ENCODE measurements at regions not wholly inside any gene's neighbourhood (a gene's known extent, or its start where the extent isn't known, plus 50 kb on each side); places are given as distances from the start of the nearest gene placed in this dataset.

DNA sequence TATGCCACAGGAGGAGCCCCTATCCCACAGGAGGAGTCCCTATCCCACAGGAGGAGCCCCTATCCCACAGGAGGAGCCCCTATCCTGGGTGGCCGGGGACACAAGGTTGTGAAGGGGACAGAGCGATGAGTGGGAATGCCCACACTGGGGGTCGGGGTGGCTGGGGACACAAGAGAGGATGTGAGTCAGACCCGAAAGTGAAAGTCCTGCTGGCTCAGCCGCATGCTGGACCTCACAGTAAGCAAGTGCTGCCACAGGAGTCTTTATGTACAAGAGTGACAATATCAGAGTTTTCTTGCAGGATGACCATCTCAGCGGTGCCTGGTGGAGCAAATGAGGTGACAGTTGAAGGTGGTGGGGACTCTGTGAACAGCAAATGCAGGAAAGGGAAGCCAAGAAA lies 93.7 kb downstream of the PSMB1 start:
- peaks cover 4% of the 10 kb centered on the region for H3K4me1 Mint-ChIP-seq
- no peak for TF ChIP-seq POLR2AphosphoS5 (IDR thresholded peaks at IDR 0.05; ENCODE audit: low read depth)
- no peak for TF ChIP-seq ZNF331 (CRISPR knock-in tag; IDR thresholded peaks at IDR 0.05; ENCODE audit: low read depth)
- TF ChIP-seq, protein P1, sequence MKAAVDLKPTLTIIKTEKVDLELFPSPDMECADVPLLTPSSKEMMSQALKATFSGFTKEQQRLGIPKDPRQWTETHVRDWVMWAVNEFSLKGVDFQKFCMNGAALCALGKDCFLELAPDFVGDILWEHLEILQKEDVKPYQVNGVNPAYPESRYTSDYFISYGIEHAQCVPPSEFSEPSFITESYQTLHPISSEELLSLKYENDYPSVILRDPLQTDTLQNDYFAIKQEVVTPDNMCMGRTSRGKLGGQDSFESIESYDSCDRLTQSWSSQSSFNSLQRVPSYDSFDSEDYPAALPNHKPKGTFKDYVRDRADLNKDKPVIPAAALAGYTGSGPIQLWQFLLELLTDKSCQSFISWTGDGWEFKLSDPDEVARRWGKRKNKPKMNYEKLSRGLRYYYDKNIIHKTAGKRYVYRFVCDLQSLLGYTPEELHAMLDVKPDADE (IDR thresholded peaks at IDR 0.05): no peak
- TF ChIP-seq STAT1 (IDR thresholded peaks at IDR 0.05; ENCODE audit: unreplicated experiment): no peak
- no peak for TF ChIP-seq EZH2phosphoT487 (IDR thresholded peaks at IDR 0.05; ENCODE audit: unreplicated experiment)
- no peak for TF ChIP-seq JUNB (IDR thresholded peaks at IDR 0.05; ENCODE audit: unreplicated experiment)
- no peak for TF ChIP-seq CREB1 (CRISPR knock-in tag; IDR thresholded peaks at IDR 0.05; ENCODE audit: low read depth)
- TF ChIP-seq ZNF462 (CRISPR knock-in tag; IDR thresholded peaks at IDR 0.05): no peak
- no peak for TF ChIP-seq EZH2 (IDR thresholded peaks at IDR 0.05; ENCODE audit: low read depth, unreplicated experiment)
- no peak for TF ChIP-seq NANOG (IDR thresholded peaks at IDR 0.05; ENCODE audit: borderline replicate concordance)
- no peak for TF ChIP-seq ZNF114 (CRISPR knock-in tag; IDR thresholded peaks at IDR 0.05)
- TF ChIP-seq CTCF (conservative IDR thresholded peaks at IDR 0.05; ENCODE audit: low read depth in 2 of 2): no peak
- TF ChIP-seq, protein P2, sequence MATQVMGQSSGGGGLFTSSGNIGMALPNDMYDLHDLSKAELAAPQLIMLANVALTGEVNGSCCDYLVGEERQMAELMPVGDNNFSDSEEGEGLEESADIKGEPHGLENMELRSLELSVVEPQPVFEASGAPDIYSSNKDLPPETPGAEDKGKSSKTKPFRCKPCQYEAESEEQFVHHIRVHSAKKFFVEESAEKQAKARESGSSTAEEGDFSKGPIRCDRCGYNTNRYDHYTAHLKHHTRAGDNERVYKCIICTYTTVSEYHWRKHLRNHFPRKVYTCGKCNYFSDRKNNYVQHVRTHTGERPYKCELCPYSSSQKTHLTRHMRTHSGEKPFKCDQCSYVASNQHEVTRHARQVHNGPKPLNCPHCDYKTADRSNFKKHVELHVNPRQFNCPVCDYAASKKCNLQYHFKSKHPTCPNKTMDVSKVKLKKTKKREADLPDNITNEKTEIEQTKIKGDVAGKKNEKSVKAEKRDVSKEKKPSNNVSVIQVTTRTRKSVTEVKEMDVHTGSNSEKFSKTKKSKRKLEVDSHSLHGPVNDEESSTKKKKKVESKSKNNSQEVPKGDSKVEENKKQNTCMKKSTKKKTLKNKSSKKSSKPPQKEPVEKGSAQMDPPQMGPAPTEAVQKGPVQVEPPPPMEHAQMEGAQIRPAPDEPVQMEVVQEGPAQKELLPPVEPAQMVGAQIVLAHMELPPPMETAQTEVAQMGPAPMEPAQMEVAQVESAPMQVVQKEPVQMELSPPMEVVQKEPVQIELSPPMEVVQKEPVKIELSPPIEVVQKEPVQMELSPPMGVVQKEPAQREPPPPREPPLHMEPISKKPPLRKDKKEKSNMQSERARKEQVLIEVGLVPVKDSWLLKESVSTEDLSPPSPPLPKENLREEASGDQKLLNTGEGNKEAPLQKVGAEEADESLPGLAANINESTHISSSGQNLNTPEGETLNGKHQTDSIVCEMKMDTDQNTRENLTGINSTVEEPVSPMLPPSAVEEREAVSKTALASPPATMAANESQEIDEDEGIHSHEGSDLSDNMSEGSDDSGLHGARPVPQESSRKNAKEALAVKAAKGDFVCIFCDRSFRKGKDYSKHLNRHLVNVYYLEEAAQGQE (IDR thresholded peaks at IDR 0.05; ENCODE audit: unreplicated experiment): no peak
- no peaks in the 10 kb centered on the region for H3K36me3 ChIP-seq (ENCODE audit: insufficient read depth)
- H3F3A ChIP-seq (replicated peaks; ENCODE audit: low read depth): no peaks in the 10 kb centered on the region
- H3K4me3 ChIP-seq: no peak overlapping the region
- H3K4me1 ChIP-seq (ENCODE audit: insufficient read depth): no peaks in the 10 kb centered on the region
- H3K79me2 ChIP-seq (replicated peaks; ENCODE audit: insufficient read depth): no peaks in the 10 kb centered on the region
- H3K27ac ChIP-seq (ENCODE audit: low read depth): no peak overlapping the region
- H3K27me3 ChIP-seq (ENCODE audit: insufficient read depth): no peaks in the 10 kb centered on the region
- peaks cover 3% of the 10 kb centered on the region; the same call in 1 of the 3 replicates for H3K9me3 Mint-ChIP-seq
- no peak overlapping the region for H2AFZ ChIP-seq
- no peaks in the 10 kb centered on the region for H3K36me3 Mint-ChIP-seq (ENCODE audit: low read depth)
- H3K27me3 Mint-ChIP-seq (ENCODE audit: insufficient read depth, low read depth, poor library complexity): peaks cover 10% of the 10 kb centered on the region
- ATAC-seq (no peak), DNase-seq (ENCODE audit: low spot score) (no peak)
- no peak overlapping the region for H3K4me2 ChIP-seq
- H3K4me3 Mint-ChIP-seq: no peak overlapping the region
- no peaks in the 10 kb centered on the region for H4K20me1 ChIP-seq (replicated peaks; ENCODE audit: insufficient read depth)
- no peak overlapping the region for H3K27ac Mint-ChIP-seq
- no peaks in the 10 kb centered on the region for H3K9me2 ChIP-seq (ENCODE audit: insufficient read depth)

Measured in GM23338 (cell line).